ENCODE measurements at regions not wholly inside any gene's neighbourhood (a gene's known extent, or its start where the extent isn't known, plus 50 kb on each side); places are given as distances from the start of the nearest gene placed in this dataset.
"Not testable (repeated sequence)": the region's sequence is repeated elsewhere in the genome, so short reads cannot be mapped to it uniquely, and the experiment has no call there.

GRCh38 chr17:21783017-21783416, 90.7 kb downstream of the KCNJ18 start:
- TF ChIP-seq TP53 (CRISPR knock-in tag; IDR thresholded peaks at IDR 0.05); EP300 (IDR thresholded peaks at IDR 0.05); RAD21 (conservative IDR thresholded peaks at IDR 0.05 in 1 of 2, IDR thresholded peaks at IDR 0.05 in 1 of 2); CTCF (IDR thresholded peaks at IDR 0.05); POLR2A (IDR thresholded peaks at IDR 0.05; ENCODE audit: low read length); USF2 (IDR thresholded peaks at IDR 0.05); MYC (IDR thresholded peaks at IDR 0.05; ENCODE audit: borderline replicate concordance, low read length); BCL3 (IDR thresholded peaks at IDR 0.05); NPAS2 (CRISPR knock-in tag; IDR thresholded peaks at IDR 0.05; ENCODE audit: borderline replicate concordance); JUNB (IDR thresholded peaks at IDR 0.05); BHLHE40 (IDR thresholded peaks at IDR 0.05; ENCODE audit: low read depth, low read length): not testable (repeated sequence)
- TF ChIP-seq, protein P1, sequence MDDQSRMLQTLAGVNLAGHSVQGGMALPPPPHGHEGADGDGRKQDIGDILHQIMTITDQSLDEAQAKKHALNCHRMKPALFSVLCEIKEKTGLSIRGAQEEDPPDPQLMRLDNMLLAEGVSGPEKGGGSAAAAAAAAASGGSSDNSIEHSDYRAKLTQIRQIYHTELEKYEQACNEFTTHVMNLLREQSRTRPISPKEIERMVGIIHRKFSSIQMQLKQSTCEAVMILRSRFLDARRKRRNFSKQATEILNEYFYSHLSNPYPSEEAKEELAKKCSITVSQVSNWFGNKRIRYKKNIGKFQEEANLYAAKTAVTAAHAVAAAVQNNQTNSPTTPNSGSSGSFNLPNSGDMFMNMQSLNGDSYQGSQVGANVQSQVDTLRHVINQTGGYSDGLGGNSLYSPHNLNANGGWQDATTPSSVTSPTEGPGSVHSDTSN (IDR thresholded peaks at IDR 0.05) = not testable (repeated sequence)
